ENCODE measurements at regions not wholly inside any gene's neighbourhood (a gene's known extent, or its start where the extent isn't known, plus 50 kb on each side); places are given as distances from the start of the nearest gene placed in this dataset.

- DNase-seq (ENCODE audit: low read depth) = no peak
Measured at GRCh38 chr6:15065261-15065989, 180.4 kb upstream of the JARID2 start.

DNA sequence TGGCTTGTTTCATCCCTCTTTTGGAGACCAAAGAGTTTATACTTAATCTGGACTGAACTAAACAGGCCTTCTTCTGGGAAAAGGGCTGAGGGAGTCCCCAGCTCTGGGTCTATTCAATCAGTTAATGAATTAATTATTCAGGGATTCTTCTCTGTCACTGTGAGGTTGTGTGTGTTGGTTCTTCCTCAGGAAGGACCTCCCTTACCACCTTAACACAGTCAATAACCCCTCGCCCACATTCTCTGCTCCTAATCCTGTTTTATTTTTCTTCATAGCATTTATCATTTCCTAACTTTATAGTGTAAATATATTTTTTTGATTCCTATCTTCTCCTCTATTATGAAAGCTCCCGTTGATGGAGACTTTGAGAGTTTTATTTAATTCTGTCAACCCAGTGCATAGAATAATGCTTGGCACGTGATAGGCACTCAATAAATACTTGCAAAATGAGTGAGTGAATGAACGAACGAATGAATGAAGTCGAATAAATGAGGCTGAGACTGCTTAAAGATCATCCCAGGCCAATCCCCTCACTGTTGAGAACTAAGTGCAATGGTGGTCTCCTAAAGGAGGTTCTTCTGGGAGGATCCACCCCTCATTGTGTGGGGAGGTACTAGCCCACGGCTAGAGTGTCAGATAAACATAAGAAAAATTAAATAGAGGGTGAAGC, 179.6 kb upstream of the JARID2 start:
- DNase-seq (ENCODE audit: low read depth) = no peak

DNA sequence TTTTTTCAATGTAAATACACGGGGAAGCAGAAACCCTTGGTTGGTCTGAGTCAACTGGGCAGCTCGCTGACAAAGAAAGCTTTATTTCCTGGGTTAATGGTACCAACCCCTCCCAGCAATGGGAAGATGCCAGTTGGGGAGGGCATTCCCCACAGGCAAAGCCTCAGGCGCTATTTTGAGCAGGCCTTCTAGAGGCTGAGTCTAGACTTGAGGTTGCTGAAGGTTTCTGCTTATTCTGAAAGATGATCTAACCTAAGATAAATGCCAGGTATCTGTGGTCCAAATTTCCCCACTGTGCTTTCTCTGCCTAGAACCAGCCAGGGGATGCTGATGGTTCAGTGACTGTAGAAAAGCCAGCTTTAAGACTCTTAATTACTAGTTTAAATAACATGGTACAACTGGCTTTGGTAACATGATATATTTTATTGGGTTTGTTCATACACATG, 172.5 kb upstream of the JARID2 start:
- DNase-seq (ENCODE audit: low read depth) = no peak

- DNase-seq (ENCODE audit: low read depth) = no peak
Measured at GRCh38 chr6:15073883-15074465, 171.9 kb upstream of the JARID2 start.

DNA sequence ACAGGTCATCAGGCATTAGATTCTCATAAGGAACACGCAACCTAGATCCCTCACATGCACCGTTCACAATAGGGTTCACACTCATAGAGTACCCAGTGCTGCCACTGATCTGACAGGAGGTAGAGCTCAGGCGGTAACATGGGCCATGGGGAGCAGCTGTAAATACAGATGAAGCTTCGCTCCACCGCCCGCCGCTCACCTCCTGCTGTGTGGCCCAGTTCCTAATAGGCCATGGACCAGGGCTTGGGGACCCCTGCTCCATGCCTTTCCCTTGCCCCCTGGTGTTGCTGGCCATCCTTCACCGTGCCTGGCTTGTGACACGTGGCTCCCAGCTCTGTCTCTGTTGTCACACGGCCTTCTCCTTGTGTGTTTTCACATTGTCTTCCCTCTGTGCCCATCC, 171.1 kb upstream of the JARID2 start:
- DNase-seq (ENCODE audit: low read depth) = no peak

DNA sequence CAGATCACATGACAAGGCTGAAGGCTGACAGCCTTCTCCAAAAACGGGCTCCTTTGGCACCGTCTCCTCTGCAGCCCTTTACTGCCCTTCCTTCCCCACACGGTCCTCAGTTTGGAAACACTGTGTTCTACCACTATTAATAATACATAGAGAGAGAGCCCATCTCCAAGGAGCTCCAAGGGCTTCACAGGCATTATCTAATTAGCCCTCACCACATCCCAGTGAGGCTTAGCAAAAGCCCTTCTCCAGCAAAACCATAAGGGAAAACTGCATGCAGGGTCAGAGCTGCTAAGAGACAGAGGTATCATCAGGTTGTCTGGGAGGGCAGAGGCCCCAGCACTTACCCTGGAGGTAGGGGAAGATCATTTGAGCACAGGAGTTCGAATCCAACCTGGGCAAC, 169.3 kb upstream of the JARID2 start:
- no peak for DNase-seq (ENCODE audit: low read depth)

DNA sequence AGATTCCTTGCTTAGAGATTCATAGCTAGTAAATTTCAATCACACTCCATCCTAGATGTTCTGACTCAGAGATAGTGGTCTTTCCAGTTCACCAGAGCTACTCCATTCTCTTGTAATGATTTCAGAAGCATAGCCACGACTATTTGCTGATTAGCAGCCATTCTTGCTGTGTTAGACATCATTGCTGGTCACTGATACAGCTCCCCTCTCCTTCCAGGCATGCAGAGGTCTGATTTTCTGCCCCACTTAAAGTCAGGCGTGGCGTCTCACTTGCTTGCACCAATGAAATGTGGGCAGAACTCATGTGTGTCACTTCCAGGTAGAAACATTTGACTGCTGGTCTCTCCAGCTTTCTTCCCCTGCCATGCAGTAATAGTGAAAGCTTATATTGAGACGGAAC, 168.9 kb upstream of the JARID2 start:
- DNase-seq (ENCODE audit: low read depth) = no peak

DNA sequence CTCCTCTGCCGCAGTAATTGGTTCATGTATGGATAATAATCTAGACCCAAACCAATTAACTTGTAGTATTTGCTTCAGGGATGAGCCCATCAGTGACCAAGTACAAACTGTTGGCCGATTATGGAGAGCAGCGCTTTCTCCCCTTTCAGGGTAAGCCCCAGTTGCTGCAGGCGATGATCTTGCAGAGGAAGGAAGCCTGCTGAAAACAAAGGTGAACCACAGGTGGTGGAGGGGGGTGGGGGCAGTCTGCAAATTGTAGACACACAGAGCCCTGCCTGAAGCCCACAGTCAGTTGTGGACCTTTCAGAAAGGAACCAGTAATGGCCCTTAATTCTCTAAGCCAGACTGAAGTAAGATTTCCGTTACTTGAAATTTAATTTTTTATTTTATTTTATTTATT, 167.9 kb upstream of the JARID2 start:
- DNase-seq (ENCODE audit: low read depth) = no peak

DNA sequence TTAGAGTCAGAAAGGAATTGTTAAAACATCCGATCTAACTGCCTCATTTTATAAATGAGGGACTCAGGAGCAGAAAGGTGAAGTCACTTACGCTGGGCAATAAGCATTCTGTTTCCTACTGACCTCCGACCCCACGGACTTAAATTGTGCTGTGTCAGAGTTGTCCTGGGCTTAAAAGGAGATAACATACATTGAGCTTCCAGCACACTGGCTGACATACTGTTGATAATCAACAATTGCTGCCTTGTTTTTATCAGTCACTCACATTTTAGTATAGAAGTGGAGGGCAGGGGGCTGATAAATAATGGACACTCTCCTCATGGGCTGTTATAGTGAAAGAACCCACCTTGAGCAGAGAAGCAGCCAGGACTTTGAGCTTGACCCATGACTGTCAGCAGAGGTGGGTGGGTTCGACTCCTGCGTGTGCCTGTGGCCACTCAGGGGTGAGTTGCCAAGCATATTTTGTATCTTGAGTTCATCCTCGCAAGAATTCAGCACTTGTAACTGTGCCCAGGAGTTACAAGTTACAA, 166.5 kb upstream of the JARID2 start:
- DNase-seq (ENCODE audit: low read depth) = no peak

DNA sequence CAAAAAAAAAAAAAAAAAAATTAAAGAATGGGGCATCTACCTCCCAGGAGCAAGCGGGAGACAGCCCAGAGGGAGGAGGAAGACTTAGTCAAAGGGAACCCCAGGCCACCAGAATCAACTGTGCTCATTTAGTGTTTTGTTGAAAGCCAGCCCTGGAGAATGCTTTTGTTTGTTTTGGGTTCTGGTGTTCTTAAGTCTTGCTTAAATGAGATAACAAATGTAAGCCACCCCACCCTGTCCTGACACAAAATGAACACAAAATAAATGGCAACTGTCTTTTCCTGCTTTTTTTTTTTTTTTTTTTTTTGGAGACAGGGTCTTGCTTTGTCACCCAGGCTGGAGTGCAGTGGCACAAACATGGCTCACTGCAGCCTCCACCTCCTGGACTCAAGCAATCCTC, 165.0 kb upstream of the JARID2 start:
- no peak for DNase-seq (ENCODE audit: low read depth)

DNA sequence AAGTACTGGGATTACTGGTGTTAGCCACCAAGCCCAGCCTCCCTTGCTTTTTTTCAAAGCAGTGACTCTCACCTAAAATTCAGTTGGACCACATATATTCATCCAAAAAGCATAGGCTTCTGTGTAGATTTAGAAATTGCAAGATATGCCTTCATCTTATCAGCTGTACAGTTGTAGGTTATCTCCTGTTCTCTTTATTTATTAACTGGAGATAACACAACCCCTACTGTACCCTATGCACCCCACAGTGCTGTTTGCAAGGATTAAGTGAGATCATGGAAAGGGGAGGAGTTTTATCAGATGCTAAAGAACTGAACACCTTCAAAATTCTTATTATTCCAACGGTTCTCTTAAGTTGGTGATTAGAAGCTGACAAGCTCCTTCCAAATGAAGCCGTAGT, 164.4 kb upstream of the JARID2 start:
- no peak for DNase-seq (ENCODE audit: low read depth)

DNA sequence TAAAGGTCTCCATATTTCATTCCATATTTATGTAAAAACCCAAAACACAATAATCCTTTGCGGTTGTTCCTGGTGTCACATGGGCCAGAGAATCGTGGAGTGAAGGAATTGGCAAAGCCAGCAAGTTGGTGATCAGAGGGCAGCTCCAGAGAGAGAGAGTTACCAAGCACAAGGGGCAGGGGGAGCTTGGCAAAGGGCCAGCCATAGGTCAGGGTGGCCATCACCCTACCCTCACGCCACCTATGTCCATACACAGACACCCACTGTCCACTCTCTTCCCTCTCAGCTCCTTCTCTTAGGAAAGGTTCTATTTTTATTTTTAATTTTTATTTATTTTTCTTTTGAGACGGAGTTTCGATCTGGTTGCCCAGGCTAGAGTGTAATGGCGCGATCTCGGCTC, 163.2 kb upstream of the JARID2 start:
- no peak for DNase-seq (ENCODE audit: low read depth)

DNA sequence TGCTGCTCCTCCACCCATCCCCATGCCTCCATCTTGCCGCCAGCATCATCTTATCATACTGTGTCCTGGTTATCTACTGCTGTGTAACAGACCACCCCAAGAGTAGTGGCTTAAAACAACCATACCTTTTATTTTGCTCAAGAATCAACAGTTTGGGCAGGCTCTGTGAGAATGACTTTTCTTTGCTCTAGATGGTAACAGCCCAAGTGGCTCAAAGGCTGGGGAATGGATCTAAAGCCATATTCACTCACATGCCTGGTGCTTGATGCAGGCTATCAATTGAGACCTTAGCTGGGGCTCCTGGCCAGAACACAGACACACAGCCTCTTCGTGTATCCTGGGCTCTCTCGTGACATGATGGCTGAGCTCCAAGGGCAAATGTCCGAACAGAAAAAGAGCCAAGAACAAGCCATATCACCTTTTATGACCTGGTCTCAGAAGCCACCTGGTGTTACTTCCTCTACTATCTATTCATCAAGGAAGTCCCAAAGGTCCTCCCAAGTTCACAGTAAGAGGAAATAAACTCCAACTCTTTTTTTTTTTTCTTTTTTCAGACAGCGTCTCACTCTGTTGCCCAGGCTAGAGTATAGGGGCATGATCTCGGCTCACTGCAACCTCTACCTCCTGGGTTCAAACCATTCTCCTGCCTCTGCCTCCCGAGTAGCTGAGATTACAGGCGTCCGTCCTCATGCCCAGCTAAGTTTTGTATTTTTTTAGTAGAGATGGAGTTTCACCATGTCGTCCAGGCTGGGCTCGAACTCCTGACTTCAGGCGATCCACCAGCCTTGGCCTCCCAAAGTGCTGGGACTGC, 159.3 kb upstream of the JARID2 start:
- DNase-seq (ENCODE audit: low read depth) = no peak

- DNase-seq (ENCODE audit: low read depth) = no peak
Measured at GRCh38 chr6:15087186-15087589, 158.7 kb upstream of the JARID2 start.

GRCh38 chr6:15088904-15089568, 156.8 kb upstream of the JARID2 start:
- DNase-seq (ENCODE audit: low read depth) = no peak

DNA sequence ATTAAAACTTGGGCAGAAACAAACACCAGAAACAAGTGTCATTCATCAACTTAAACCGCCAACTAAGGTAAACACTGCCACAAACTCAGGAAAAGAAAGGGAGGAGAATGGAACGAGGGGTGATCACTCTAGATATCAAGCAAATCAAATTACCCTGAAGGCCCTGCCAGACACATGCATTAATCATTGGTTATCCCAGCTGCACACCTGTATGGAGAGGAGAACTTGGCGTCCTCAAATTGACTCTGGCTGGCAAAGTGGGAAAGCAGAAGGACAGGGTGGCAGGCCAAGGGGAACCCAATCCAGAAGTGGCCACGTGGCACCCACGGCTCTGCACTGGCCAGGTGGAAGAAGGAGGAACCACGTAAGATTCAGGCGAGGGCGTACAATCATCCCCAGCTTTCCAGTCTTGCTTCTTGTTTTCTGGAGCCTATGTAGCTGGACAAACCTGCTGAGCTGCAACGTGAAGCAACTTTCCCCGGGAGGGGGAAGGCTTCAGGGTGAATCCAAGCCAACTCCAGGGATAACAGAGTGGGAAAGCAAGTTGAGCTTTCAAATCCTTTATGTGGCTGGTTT, 156.2 kb upstream of the JARID2 start:
- DNase-seq (ENCODE audit: low read depth) = no peak

DNA sequence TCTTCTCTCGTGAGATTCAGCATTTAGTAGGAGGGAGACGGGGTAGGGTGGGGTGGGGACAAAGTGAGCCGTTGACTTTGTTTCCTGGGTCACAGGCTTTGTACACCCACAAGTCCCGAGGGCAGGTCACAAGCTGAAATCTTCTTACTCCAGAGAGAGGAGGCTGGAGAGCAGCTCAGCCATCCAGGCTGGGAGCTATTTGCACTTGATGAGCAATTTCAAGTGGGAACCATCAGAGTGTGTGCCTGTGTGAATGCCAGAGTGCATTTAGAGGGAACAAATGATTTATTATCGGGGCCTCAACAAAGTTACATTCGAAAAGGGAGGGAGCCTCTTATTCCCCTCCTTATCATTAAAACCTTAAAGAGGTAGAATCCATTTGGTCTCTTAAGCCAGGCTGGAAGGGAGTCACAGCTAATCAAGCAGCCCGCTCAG, 155.7 kb upstream of the JARID2 start:
- DNase-seq (ENCODE audit: low read depth) = no peak

DNA sequence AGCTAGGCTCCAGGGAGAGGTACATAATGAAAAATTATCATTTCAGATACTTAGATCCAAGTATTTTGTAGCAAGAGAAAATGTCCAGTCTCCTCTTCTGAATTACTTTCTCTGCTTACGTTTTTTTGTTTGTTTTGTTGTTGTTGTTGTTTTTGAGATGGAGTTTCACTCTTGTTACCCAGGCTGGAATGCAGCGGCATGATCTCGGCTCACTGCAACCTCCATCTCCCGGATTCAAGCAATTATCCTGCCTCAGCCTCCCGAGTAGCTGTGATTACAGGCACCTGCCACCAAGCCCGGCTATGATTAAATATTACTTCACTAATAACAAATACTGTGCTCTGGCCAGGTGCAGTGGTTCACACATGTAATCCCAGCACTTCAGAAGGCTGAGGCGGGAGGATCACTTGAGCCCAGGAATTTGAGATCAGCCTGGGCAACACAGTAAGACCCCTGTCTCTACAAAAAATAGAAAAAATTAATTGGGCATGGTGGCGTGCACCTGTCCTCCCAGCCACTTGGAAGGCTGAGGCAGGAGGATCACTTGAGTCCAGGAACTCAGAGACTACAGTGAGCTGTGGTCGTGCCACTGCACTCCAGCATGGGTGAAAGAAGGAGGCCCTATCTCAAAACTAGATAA, 155.0 kb upstream of the JARID2 start:
- no peak for DNase-seq (ENCODE audit: low read depth)

- DNase-seq (ENCODE audit: low read depth) = no peak
Measured at GRCh38 chr6:15096894-15097837, 148.7 kb upstream of the JARID2 start.

DNA sequence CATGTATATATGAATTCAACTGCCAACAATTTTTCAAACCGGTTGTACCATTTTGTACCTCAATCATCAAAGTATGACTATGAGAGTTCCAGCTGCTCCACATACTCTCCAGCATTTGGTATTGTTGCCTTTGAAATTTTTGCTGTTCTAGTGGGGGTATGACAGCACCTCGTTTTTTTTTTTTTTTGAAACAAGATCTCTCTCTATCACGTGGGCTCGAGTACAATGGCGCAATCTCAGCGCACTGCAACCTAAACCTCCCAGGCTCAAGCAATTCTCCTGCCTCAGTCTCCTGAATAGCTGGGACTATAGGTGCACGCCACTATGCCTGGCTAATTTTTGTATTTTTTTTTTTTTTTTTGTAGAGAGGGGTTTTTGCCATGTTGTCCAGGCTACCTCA, 144.7 kb upstream of the JARID2 start:
- no peak for DNase-seq (ENCODE audit: low read depth)
